Stimulated activated CD8-positive, alpha-beta memory T cell treated with anti-CD3 and anti-CD28 coated beads, Interleukin-4, amount 100 ng/mL, for 1 hour (primary cell): ENCODE measurements at regions not wholly inside any gene's neighbourhood (a gene's known extent, or its start where the extent isn't known, plus 50 kb on each side); places are given as distances from the start of the nearest gene placed in this dataset.

Experiments
- DNase-seq, 2 donors: peaks; one replicate each; pipeline ENCODE4 v3.0.0-alpha.2; 2020; ENCODE audit warnings: low read depth in 2 of 2, low spot score in 1 of 2

GRCh38 chr14:61847861-61848260 is 85.6 kb downstream of the SNAPC1 start:
- DNase-seq: no peak

GRCh38 chr14:61854898-61855297 is 92.7 kb downstream of the SNAPC1 start:
- no peak for DNase-seq

- DNase-seq: peak; percentile 7 to 25
Observed at GRCh38 chr14:61860294-61860918, 98.2 kb downstream of the SNAPC1 start.

- DNase-seq: no peak
Observed at GRCh38 chr14:61861320-61861865, 99.2 kb downstream of the SNAPC1 start.

GRCh38 chr14:61864329-61864898 is 102.2 kb downstream of the SNAPC1 start:
- no peak for DNase-seq

DNA sequence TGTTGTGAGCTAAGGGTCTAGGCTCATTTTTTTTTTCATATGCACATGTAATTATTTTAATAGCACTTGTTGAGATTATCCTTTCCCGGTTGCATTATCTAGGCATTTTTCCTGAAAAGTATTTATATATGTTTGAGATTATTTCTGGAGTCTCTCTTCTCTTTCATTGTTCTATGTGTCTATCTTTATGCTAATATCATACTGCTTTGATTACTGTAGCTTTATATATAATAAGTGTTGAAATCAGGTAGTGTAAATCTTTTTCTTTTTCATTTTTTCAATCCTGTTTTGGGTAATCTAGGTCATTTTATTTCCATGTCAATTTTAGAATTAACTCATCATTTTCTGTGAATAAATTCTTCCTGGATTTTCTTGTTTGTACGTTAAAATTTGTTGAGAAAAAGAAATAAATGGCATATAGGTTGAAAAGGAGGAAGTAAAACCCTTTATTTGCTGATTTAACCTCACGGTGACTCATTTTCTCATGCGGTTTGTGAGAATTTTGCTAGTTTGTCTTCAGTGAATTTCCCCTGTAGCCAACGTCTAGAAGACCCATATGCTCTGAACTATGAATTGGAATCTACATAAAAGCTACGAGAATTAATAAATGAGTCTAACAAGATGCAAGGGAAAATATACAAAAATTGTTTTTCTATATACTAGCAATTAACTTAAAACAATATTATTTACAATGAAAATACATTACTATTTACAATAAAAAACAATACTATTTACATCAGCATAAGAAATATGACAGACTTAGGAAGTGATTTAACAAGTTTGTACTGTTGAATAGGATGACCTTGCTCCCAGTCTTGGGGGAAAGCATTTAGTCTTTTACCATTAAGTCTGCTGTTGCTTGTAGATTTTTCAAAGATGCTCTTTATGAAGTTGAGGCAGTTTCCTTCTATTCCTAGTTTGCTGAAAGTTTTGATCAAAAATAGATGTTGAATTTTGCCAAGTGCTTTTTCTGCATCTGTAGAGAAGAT is 105.0 kb downstream of the SNAPC1 start:
- no peak for DNase-seq

GRCh38 chr14:61868846-61869245 is 106.6 kb downstream of the SNAPC1 start:
- no peak for DNase-seq

- no peak for DNase-seq
Observed at GRCh38 chr14:61870163-61870562, 107.9 kb downstream of the SNAPC1 start.

DNA sequence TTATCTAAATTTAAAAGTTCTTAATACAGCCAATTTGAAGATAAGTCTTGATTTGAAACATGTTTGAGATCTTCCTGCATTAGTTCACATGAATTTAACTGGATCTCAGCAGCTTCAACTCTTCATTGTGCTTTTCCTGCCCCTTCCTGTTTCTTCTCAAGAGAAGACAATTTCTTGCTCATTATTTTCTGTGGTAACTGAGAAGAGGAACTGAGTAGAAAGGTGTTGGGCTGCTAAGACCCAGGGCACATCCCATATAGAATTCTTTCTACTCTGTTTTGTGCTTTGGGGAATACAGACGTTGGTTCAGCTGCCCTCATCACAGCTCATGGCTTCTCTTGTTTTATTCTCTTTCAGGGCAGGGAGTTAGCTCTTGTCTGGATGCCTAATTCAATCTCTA is 110.2 kb downstream of the SNAPC1 start:
- no peak for DNase-seq

DNA sequence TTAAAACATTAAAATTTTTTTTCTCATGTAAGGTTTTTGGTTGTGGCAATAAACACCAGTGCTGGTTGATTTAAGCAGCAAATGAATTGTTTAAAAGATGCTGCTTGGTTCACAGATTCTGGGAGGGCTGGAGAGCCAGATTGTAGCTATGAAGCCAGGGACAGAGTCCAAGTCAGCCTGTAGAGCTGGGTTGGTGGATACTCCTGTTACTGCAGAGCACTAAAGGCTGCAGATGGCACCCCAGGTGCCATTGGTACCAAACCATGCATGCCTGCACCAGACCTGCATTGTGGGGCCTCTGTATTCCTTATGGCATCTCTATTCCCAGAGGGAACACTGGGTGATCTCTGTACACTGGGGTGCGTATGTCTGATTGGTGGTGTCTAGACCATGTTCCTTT is 113.3 kb downstream of the SNAPC1 start:
- DNase-seq: no peak

GRCh38 chr14:61876362-61877034 is 114.3 kb downstream of the SNAPC1 start:
- DNase-seq: no peak

DNA sequence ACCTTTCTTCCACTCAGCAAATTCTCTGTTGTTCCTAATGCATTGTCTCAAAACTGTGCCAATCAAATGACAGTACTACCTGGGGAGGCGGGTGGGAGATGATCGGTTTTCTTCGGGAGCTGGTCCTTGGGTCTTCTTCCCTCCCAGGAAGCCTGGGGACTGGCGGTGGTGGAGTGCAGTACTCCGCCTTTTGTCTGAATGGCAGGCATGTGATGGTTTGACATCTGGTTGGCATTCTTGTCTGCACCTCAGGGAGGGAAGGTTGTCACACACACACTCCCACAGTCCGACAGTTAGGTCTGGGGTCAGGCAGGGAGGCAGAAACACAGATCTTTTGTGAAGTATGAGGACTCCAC is 114.8 kb downstream of the SNAPC1 start:
- no peak for DNase-seq

- DNase-seq: no peak
Observed at GRCh38 chr14:61877768-61878167, 115.5 kb downstream of the SNAPC1 start.

GRCh38 chr14:61878931-61879330 is 116.7 kb downstream of the SNAPC1 start:
- no peak for DNase-seq

DNA sequence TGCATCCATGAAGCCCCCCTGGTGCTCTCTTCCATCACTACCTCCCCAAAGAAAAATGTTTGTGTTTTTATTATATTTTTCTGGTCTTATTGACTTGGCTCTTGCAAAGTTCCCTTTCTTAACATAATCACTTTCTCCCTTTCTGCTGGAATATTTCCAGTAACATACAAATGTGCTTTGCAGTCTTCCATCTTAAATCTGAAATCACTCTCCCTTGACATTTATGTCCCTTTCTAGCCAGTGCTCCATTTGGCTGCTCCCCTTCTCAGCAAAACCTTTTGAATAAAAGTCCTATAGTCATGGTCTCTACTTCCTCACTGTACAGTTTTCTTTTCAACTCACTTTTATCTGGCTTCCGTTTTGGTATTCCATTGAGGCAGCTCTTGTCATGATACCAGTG is 118.8 kb downstream of the SNAPC1 start:
- DNase-seq: no peak

GRCh38 chr14:61884711-61885110 is 122.5 kb downstream of the SNAPC1 start:
- no peak for DNase-seq

DNA sequence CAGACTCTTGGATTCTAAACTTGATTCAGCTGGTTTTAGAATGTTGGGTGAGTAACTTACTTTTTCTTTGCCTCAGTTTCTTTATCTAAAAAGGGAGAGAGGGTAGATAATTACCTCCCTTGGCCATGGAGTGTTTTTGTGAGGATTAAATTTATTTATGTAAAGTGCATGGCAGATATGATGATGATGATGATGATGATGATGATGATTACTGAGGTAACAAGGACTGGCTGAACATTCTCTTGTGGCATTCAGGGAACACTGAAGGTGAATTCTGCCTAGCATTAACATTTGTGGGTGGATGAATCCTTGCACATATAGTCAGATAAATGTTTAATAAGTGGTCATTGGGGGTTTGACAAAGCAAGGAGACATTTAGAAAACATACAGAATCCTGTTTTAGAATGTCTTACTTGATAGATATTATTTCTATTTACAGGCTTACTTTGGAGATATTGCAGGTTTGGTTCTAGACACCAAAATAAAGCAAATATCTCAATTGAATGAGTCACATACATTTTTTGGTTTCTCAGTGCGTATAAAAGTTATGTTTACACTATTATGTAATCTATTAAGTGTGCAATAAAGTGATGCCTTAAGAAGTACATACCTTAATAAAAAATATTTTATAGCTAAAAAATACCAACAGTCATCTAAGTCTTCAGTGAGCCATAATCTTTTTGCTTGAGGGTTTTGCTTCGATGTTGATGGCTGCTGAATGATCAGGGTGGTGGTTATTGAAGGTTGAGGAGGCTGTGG is 123.2 kb downstream of the SNAPC1 start:
- no peak for DNase-seq

DNA sequence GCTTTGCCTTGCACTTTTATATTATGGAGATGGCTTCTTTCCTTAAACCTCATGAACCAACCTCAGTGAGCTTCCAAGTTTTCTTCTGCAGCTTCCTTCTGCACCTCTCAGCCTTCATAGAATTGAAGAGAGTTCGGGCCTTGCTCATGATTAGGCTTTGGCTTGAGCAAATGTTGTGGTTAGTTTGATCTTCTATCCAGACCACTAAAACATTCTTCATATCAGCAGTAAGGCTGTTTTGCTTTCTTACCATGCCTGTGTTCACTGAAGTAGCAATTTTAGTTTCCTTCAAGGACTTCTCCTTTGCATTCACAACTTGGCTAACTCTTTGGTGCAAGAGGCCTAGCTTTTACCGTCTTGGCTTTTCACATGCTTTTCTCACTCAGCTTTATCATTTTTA is 125.4 kb downstream of the SNAPC1 start:
- DNase-seq: no peak

DNA sequence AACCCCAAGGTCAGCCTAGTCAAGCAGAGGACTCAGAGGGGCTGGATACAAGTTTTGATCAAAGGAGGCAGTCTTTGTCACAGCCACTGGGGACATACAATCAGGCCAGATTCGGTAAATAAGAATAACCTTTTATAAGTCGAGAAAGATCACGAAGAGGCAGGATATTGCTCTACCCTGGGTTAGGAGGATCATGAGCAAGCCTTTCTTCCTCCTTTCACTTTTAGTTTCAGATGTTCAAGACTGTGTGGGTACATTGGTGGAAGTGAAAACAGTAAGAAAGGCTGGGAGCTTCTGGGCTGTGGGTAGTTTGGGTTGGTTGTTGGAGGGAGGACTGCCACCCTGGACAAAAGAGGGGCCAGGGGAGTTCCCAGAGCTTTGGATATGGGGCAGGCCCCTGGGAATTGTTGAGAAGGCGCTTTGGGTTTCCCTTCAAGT is 127.7 kb downstream of the SNAPC1 start:
- DNase-seq: no peak

GRCh38 chr14:61891170-61891569 is 128.9 kb downstream of the SNAPC1 start:
- no peak for DNase-seq

DNA sequence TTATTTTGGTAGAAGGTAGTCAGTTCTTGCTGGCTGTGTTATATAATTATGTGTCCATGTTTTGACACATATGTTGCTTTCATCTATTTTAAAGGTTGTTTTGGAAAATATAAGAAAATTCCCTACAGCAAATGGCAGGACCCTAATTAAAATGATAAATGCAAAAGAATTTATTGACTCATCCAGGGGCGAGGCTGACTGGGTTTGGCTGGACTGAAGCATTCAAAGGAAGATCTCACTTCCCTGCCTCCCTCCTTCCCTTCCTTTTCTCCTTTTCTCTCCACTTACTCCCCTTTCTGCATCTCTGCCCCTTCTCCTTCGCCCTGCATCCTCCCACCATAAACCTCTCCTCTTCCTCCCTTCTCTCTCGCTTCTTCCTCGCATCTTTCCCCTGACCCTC is 129.6 kb downstream of the SNAPC1 start:
- no peak for DNase-seq
